ENCODE measurements at regions not wholly inside any gene's neighbourhood (a gene's known extent, or its start where the extent isn't known, plus 50 kb on each side); places are given as distances from the start of the nearest gene placed in this dataset.
A peak's percentile ranks its signal among the peaks of the same experiment; 100 is the strongest.

DNA sequence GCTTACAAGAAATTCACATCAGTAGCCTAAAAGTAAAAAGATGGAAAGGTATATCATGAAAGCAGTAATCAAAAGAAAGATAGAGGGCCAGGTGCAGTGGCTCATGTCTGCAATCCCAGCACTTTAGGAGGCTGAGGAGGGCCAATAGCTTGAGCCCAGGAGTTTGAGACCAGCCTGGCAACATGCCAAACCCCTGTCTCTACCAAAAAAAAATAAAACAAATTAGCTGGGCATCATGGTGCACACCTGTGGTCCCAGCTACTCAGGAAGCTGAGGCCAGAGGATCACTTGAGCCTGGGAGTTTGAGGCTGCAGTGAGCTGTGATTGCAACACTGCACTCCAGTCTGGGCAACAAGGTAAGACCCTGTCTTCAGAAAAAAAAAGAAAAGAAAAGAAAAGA lies 55.5 kb downstream of the GSPT2 start:
- DNase-seq: no peak

GRCh38 chrX:51802917-51803688 lies 59.9 kb downstream of the GSPT2 start:
- peak; percentile 81 for DNase-seq

DNA sequence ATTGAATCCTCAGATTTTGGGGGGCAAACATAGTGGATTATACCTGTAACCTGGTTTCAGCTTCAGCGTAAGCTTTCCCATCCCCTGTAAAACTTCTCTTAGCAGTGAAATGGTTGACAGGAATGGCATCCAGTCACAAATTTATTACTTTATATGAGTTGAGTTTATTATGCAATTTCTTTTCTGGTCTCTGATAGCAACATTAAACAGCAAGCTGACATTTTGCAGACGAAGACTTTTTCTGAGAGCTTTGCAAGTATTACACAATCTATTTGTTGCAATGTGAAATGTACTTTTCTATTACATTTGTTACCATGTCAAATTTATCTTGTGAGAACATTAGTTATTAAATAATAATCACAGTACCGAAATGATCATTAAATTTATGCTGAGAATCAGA lies 60.6 kb downstream of the GSPT2 start:
- no peak for DNase-seq

- DNase-seq: no peak
These were observed 61.5 kb downstream of the GSPT2 start for GRCh38 chrX:51804741-51805140.

DNA sequence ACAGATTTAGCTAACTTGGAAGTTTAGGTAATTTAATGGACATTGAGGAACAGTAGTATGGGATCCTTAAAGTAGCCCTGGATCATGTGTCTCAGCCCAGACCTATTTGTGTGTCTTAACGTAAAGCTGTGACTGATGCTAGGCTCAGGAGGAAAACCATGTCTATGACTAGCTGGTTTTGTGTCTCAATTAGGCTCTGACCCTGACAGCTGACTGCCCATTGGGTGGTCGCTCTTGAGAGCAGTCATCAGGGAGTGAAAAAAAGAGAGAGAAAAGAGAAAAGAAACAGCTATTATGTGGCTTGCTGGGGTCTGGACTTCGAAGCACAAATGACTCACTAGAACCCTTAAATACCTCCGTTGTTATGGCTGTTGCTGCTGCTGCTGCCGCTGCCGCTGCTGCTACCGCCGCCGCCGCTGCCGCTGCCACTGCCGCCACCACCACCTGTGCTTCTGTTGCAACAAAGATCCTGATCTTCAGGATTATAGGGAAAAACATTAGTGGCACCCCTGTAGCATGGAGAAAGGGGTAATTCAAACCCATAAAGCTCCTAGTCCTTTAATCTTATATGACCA lies 70.7 kb downstream of the GSPT2 start:
- DNase-seq: no peak

GRCh38 chrX:51824061-51824460 lies 69.4 kb upstream of the MAGED1 start:
- no peak for DNase-seq

- DNase-seq: no peak
These were observed 68.0 kb upstream of the MAGED1 start for GRCh38 chrX:51825436-51825835.

DNA sequence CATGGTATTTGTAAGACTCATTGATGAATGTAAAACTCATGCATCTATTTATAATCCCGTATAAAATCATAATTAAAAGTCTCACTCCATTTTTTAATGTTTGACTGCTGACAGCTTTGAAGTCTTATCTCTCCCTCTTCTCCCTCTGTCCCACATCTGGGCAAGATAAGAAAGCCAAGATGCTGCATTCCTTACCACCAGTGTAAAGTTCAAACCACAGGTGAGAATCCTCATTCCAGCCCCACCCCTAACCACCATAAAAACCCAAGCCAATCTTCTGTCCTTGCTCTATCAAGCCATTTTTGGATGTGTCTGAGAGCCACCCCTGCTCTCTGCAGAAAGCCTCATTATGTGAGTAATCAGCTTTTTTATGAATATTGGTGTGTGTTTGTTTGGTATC lies 59.3 kb upstream of the MAGED1 start:
- DNase-seq: no peak

- no peak for DNase-seq
These were observed 56.6 kb upstream of the MAGED1 start for GRCh38 chrX:51836823-51837222.

- no peak for DNase-seq
These were observed 56.0 kb upstream of the MAGED1 start for GRCh38 chrX:51837451-51837850.

GRCh38 chrX:51837921-51838320 lies 55.5 kb upstream of the MAGED1 start:
- DNase-seq: no peak

Data from CD4-positive, alpha-beta T cell treated with Interleukin-21 for 1 hour (primary cell).